ENCODE measurements at regions not wholly inside any gene's neighbourhood (a gene's known extent, or its start where the extent isn't known, plus 50 kb on each side); places are given as distances from the start of the nearest gene placed in this dataset.

GRCh38 chr3:72548461-72548860, 299.8 kb downstream of the SHQ1 start:
- ATAC-seq (no peak), DNase-seq (ENCODE audit: low read depth, low spot score) (no peak)
- no peaks in the 10 kb centered on the region for H3K36me3 ChIP-seq (ENCODE audit: control insufficient read depth, insufficient read depth, low read length)
- no peak overlapping the region for H3K27ac ChIP-seq (ENCODE audit: low read length)
- no peak overlapping the region for H3K4me3 ChIP-seq (ENCODE audit: low read depth in 2 of 2, low read length in 2 of 2)
- no TSS peak for BruUV-seq (replicated peaks)
- TF ChIP-seq POLR2AphosphoS5 (IDR thresholded peaks at IDR 0.05; ENCODE audit: low read depth, low read length), result no peak
- TF ChIP-seq TCF7L2 (IDR thresholded peaks at IDR 0.05; ENCODE audit: low read depth, low read length), result no peak
- no peak for TF ChIP-seq CTCF (IDR thresholded peaks at IDR 0.05)
- no peak for TF ChIP-seq SIN3A (IDR thresholded peaks at IDR 0.05; ENCODE audit: borderline replicate concordance, insufficient read depth, low read depth, low read length)
- TF ChIP-seq REST (IDR thresholded peaks at IDR 0.05; ENCODE audit: insufficient read depth in 1 of 2, low read depth in 2 of 2, low read length in 1 of 2), result no peak
- in situ Hi-C loops (cut with HindIII; ENCODE audit: low pct_unique_long_range_greater_than_20kb, low sequenced_read_pairs), result no loop called here
- CTCF ChIA-PET, result no interaction called here
- intact Hi-C loops (cut with micrococcal nuclease; ENCODE audit: unreplicated experiment), result no loop called here
- no peaks in the 10 kb centered on the region for H3K4me1 ChIP-seq (ENCODE audit: control insufficient read depth, insufficient read depth, low read length)
- H3K9me3 ChIP-seq (ENCODE audit: control insufficient read depth, insufficient read depth, low read depth, low read length), result no peaks in the 10 kb centered on the region
- no peaks in the 10 kb centered on the region for H3K27me3 ChIP-seq (ENCODE audit: control insufficient read depth, insufficient read depth, low read length)
- POLR2A ChIA-PET, result no interaction called here

GRCh38 chr3:72547183-72547582, 301.1 kb downstream of the SHQ1 start:
- no TSS peak for BruUV-seq (replicated peaks)
- no peak for DNase-seq (ENCODE audit: low read depth, low spot score)

More at GRCh38 chr3:72547183-72547582, 301.1 kb downstream of the SHQ1 start:
- H3K27me3 ChIP-seq (ENCODE audit: control insufficient read depth, insufficient read depth, low read length), result no peaks in the 10 kb centered on the region
- H3K4me1 ChIP-seq (ENCODE audit: control insufficient read depth, insufficient read depth, low read length), result no peaks in the 10 kb centered on the region
- no peak overlapping the region for H3K4me3 ChIP-seq (ENCODE audit: low read depth in 2 of 2, low read length in 2 of 2)
- in situ Hi-C loops (cut with HindIII; ENCODE audit: low pct_unique_long_range_greater_than_20kb, low sequenced_read_pairs) (no loop called here), intact Hi-C loops (cut with micrococcal nuclease; ENCODE audit: unreplicated experiment) (no loop called here)
- ATAC-seq, result no peak
- no peaks in the 10 kb centered on the region for H3K9me3 ChIP-seq (ENCODE audit: control insufficient read depth, insufficient read depth, low read depth, low read length)
- TF ChIP-seq POLR2AphosphoS5 (IDR thresholded peaks at IDR 0.05; ENCODE audit: low read depth, low read length) (no peak), TCF7L2 (IDR thresholded peaks at IDR 0.05; ENCODE audit: low read depth, low read length) (no peak), REST (IDR thresholded peaks at IDR 0.05; ENCODE audit: insufficient read depth in 1 of 2, low read depth in 2 of 2, low read length in 1 of 2) (no peak), SIN3A (IDR thresholded peaks at IDR 0.05; ENCODE audit: borderline replicate concordance, insufficient read depth, low read depth, low read length) (no peak), CTCF (IDR thresholded peaks at IDR 0.05) (no peak)
- no peaks in the 10 kb centered on the region for H3K36me3 ChIP-seq (ENCODE audit: control insufficient read depth, insufficient read depth, low read length)
- POLR2A ChIA-PET, result no interaction called here
- CTCF ChIA-PET, result no interaction called here
- H3K27ac ChIP-seq (ENCODE audit: low read length), result no peak overlapping the region
